HUES64 (cell line): ENCODE measurements at regions not wholly inside any gene's neighbourhood (a gene's known extent, or its start where the extent isn't known, plus 50 kb on each side); places are given as distances from the start of the nearest gene placed in this dataset.

Experiments
- H3K27ac ChIP-seq: 2 replicates; pipeline ENCODE4 v1.7.0; 2013; ENCODE audit warnings: low read depth, low read length, inconsistent platforms
- H3K27me3 ChIP-seq: 2 replicates; pipeline ENCODE4 v1.6.1; 2013; ENCODE audit warnings: mild to moderate bottlenecking, low read length; ENCODE audit not compliant: insufficient read depth
- H3K36me3 ChIP-seq: 2 replicates; pipeline ENCODE4 v1.6.1; 2013; ENCODE audit warnings: mild to moderate bottlenecking, low read length; ENCODE audit not compliant: insufficient read depth
- H3K4me1 ChIP-seq: 2 replicates; pipeline ENCODE4 v1.6.1; 2013; ENCODE audit warnings: mild to moderate bottlenecking, low read length, moderate library complexity; ENCODE audit not compliant: insufficient read depth
- H3K4me3 ChIP-seq: 2 replicates; pipeline ENCODE4 v1.5.1; 2013; ENCODE audit warnings: mild to moderate bottlenecking, low read length, moderate library complexity
- H3K9ac ChIP-seq: 2 replicates; pipeline ENCODE4 v1.6.1; 2013; ENCODE audit warnings: mild to moderate bottlenecking, low read depth, low read length
- H3K9me3 ChIP-seq: 2 replicates; pipeline ENCODE4 v1.6.1; 2013; ENCODE audit warnings: low read depth, low read length; ENCODE audit not compliant: insufficient read depth
- WGBS: fragments of 150-250, 120-280 bp; methylation state at CpG from one replicate; pipeline ENCODE4 v1.1.7; 2013; ENCODE audit warnings: missing lambda C conversion rate; 5-methylcytosine and 5-hydroxymethylcytosine counted together

- Histone ChIP-seq H3K36me3 (no peaks in the 10 kb centered on the region), H3K27ac (no peak overlapping the region), H3K27me3 (no peaks in the 10 kb centered on the region), H3K4me1 (no peaks in the 10 kb centered on the region; the same call in 1 of the 2 replicates), H3K9me3 (no peaks in the 10 kb centered on the region), H3K4me3 (no peak overlapping the region), H3K9ac (no peak overlapping the region)
- over 99% methylated on average over 5 of the region's 5 CpGs for WGBS
Measured at GRCh38 chr5:4017076-4017803, 421.6 kb downstream of the IRX1 start.

DNA sequence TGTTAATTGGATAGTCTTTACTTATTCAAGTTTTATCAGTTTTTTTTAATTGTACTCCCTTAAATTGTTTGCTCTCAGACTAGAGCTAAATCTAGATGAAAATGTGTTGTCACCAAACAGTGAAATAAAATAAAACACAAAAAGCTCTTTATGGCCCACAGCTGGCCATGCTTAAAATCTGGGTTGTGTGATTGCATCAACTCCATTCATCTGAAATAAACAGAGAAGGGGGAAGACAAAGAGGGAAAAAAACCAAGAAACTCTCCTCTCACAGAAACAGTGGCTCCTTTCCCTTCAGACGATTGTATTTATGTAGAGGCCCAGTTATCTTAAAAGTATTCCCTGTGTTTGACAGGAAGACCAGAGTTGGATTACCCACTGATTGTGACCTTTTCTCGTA is 422.4 kb downstream of the IRX1 start:
- Histone ChIP-seq H3K9me3 (no peaks in the 10 kb centered on the region), H3K27me3 (no peaks in the 10 kb centered on the region), H3K4me3 (no peak overlapping the region), H3K4me1 (no peaks in the 10 kb centered on the region; the same call in 1 of the 2 replicates), H3K27ac (no peak overlapping the region), H3K36me3 (no peaks in the 10 kb centered on the region), H3K9ac (no peak overlapping the region)
- WGBS, result 94% methylated on average over 2 of the region's 2 CpGs

DNA sequence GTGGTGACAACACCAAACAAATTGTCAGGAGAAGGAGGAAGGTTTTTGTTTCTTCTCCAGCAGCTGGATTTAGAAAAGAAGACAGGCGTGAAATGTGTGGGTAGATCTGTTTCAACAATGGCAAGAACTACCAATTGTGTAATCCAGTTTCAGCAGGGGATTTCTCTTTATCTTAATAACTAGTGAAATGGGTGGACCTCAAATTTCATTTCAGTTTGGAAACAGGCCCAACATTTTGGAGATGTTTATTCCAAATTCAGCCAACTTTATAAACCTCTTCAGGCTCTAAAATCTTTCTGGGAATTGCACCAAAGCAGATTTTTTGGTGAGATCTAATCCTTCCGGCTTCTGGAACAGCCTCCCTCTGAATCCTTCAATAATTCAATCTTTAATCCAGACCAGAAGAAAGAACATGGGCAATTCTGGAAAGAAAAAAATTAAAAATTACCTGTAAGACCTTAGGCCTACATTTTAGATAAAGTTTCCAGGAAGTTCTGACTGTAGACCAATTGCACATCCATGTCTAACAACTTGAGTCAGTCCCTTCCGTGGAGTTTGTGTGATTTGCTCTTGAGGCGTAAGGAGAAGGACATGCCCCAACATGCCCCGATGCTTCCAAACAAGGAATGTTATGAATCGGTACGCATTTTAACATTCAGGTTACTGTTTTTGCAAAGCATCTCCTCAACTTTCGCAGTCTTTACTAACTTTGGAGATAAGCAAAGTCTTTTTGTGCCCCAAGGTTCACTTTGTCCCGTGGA is 423.6 kb downstream of the IRX1 start:
- H3K27me3 ChIP-seq, result no peaks in the 10 kb centered on the region
- WGBS, result 95% methylated on average over 9 of the region's 9 CpGs
- no peak overlapping the region for H3K4me3 ChIP-seq
- no peaks in the 10 kb centered on the region; the same call in 1 of the 2 replicates for H3K4me1 ChIP-seq
- no peak overlapping the region for H3K27ac ChIP-seq
- no peaks in the 10 kb centered on the region for H3K36me3 ChIP-seq
- H3K9ac ChIP-seq, result no peak overlapping the region
- H3K9me3 ChIP-seq, result no peaks in the 10 kb centered on the region

GRCh38 chr5:4019841-4020240 is 424.2 kb downstream of the IRX1 start:
- Histone ChIP-seq H3K27me3 (no peaks in the 10 kb centered on the region), H3K4me3 (no peak overlapping the region), H3K4me1 (no peaks in the 10 kb centered on the region; the same call in 1 of the 2 replicates), H3K9me3 (no peaks in the 10 kb centered on the region), H3K27ac (no peak overlapping the region), H3K36me3 (no peaks in the 10 kb centered on the region), H3K9ac (no peak overlapping the region)
- 91% methylated on average over 6 of the region's 6 CpGs for WGBS

DNA sequence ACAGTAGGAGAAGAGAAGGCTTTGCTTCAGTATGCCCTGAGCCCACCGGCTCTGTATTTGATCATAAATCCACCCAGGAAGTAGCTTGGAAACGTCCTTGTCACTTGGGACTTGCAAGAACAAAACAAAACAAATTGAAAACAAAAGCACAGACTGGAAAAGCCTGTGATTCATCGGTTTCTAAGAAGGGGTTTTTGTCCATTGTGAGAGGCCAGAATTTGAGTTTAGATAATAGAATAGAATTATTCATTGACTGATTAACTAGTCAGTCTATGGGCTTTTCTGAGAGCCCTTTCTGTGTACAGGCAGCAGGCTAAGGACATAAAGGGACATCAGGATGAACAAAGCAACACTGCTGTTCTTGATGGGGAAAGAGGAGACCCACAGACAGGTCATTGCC is 424.8 kb downstream of the IRX1 start:
- Histone ChIP-seq H3K9ac (no peak overlapping the region), H3K27ac (no peak overlapping the region), H3K36me3 (no peaks in the 10 kb centered on the region), H3K4me3 (no peak overlapping the region), H3K27me3 (no peaks in the 10 kb centered on the region), H3K9me3 (no peaks in the 10 kb centered on the region), H3K4me1 (no peaks in the 10 kb centered on the region; the same call in 1 of the 2 replicates)
- 94% methylated on average over 3 of the region's 3 CpGs for WGBS

- Histone ChIP-seq H3K9ac (no peak overlapping the region), H3K4me1 (no peaks in the 10 kb centered on the region; the same call in 1 of the 2 replicates), H3K4me3 (no peak overlapping the region), H3K27me3 (no peaks in the 10 kb centered on the region), H3K27ac (no peak overlapping the region), H3K9me3 (no peaks in the 10 kb centered on the region), H3K36me3 (no peaks in the 10 kb centered on the region)
- WGBS, result 94% methylated on average over 19 of the region's 19 CpGs
Measured at GRCh38 chr5:4022056-4022670, 426.5 kb downstream of the IRX1 start.

DNA sequence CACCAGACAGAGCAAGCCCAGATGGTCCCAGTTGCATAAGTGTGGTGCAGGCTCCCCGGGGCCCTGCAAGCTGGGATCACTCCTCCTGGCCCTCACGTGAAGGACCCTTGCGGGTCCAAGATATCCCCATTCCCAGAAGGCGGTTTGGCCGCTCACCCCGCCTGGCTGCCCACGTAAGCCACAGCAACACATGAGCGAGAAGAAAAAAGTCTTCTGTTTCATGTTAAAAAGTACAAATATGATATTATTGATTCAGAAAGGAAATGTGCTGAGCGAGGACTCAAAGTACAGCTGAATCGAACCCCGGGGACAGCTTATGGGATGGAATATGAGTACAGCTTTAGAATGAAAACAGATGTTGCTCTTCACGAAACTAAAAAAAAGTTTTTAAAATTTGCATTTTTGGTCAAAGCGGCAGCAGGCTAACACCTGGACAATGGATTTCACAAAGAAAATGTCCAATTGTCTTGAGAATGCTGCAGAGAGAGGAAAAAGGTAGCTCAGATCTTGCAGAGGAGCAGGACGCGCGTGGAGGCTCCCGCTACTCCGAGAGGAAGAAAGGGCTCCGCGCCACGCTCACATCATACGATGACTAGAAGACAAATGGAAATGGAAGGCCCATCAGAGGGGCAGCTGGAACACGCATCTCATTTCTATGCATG is 427.6 kb downstream of the IRX1 start:
- no peak overlapping the region for H3K4me3 ChIP-seq
- H3K4me1 ChIP-seq, result no peaks in the 10 kb centered on the region; the same call in 1 of the 2 replicates
- H3K27ac ChIP-seq, result no peak overlapping the region
- H3K27me3 ChIP-seq, result no peaks in the 10 kb centered on the region
- WGBS, result 91% methylated on average over 23 of the region's 23 CpGs
- no peaks in the 10 kb centered on the region for H3K9me3 ChIP-seq
- H3K36me3 ChIP-seq, result no peaks in the 10 kb centered on the region
- no peak overlapping the region for H3K9ac ChIP-seq

- no peak overlapping the region for H3K9ac ChIP-seq
- H3K4me3 ChIP-seq, result no peak overlapping the region
- H3K27me3 ChIP-seq, result no peaks in the 10 kb centered on the region
- H3K9me3 ChIP-seq, result no peaks in the 10 kb centered on the region
- no peaks in the 10 kb centered on the region for H3K4me1 ChIP-seq
- no peak overlapping the region for H3K27ac ChIP-seq
- no peaks in the 10 kb centered on the region for H3K36me3 ChIP-seq
Measured at GRCh38 chr5:4023753-4024335, 428.2 kb downstream of the IRX1 start.

GRCh38 chr5:4027088-4027734 is 431.6 kb downstream of the IRX1 start:
- Histone ChIP-seq H3K27me3 (no peaks in the 10 kb centered on the region), H3K4me1 (no peaks in the 10 kb centered on the region), H3K4me3 (no peak overlapping the region), H3K9ac (no peak overlapping the region), H3K27ac (no peak overlapping the region), H3K9me3 (no peaks in the 10 kb centered on the region), H3K36me3 (no peaks in the 10 kb centered on the region)
- 90% methylated on average over 17 of the region's 17 CpGs for WGBS

- 100% methylated on average over 2 of the region's 2 CpGs for WGBS
- Histone ChIP-seq H3K4me3 (no peak overlapping the region), H3K9ac (no peak overlapping the region), H3K9me3 (no peaks in the 10 kb centered on the region), H3K27ac (no peak overlapping the region), H3K4me1 (no peaks in the 10 kb centered on the region), H3K27me3 (no peaks in the 10 kb centered on the region), H3K36me3 (no peaks in the 10 kb centered on the region)
Measured at GRCh38 chr5:4028384-4028783, 432.8 kb downstream of the IRX1 start.
